ENCODE measurements at regions not wholly inside any gene's neighbourhood (a gene's known extent, or its start where the extent isn't known, plus 50 kb on each side); places are given as distances from the start of the nearest gene placed in this dataset.

- DNase-seq = no peak
Measured at GRCh38 chr7:53504914-53505313, 469.5 kb downstream of the POM121L12 start.

GRCh38 chr7:53518319-53518718 lies 482.9 kb downstream of the POM121L12 start:
- no peak for DNase-seq

GRCh38 chr7:53520841-53521240 lies 485.4 kb downstream of the POM121L12 start:
- no peak for DNase-seq

- DNase-seq = no peak
Measured at GRCh38 chr7:53521638-53522184, 486.3 kb downstream of the POM121L12 start.

- DNase-seq = no peak
Measured at GRCh38 chr7:53539558-53539957, 504.1 kb downstream of the POM121L12 start.

- DNase-seq = no peak
Measured at GRCh38 chr7:53541475-53541874, 506.0 kb downstream of the POM121L12 start.

GRCh38 chr7:53542157-53542556 lies 506.7 kb downstream of the POM121L12 start:
- DNase-seq = no peak
